ENCODE measurements at regions not wholly inside any gene's neighbourhood (a gene's known extent, or its start where the extent isn't known, plus 50 kb on each side); places are given as distances from the start of the nearest gene placed in this dataset.

DNA sequence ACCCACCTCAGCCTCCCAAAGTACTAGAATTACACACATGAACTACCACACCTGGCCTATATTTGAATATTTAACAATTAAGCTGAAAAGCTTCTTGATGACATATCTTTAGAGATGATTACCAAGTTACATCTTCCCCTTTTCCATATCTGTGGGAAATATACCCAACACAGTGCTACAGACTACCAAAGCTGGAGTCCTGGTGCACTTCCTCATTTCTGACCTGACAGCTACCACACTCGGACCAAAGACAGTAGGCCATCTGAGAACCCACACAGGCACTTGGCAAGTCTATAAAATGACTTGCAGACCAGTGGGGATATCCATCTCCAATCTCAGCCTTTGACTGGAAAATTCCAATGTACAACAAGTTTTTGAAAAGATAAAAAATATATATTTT is 270.4 kb upstream of the KLF14 start:
- TF ChIP-seq GABPB1 (CRISPR knock-in tag; IDR thresholded peaks at IDR 0.05): no peak
- TF ChIP-seq, protein P1, sequence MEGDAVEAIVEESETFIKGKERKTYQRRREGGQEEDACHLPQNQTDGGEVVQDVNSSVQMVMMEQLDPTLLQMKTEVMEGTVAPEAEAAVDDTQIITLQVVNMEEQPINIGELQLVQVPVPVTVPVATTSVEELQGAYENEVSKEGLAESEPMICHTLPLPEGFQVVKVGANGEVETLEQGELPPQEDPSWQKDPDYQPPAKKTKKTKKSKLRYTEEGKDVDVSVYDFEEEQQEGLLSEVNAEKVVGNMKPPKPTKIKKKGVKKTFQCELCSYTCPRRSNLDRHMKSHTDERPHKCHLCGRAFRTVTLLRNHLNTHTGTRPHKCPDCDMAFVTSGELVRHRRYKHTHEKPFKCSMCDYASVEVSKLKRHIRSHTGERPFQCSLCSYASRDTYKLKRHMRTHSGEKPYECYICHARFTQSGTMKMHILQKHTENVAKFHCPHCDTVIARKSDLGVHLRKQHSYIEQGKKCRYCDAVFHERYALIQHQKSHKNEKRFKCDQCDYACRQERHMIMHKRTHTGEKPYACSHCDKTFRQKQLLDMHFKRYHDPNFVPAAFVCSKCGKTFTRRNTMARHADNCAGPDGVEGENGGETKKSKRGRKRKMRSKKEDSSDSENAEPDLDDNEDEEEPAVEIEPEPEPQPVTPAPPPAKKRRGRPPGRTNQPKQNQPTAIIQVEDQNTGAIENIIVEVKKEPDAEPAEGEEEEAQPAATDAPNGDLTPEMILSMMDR (IDR thresholded peaks at IDR 0.05): no peak
- TF ChIP-seq, protein P2, sequence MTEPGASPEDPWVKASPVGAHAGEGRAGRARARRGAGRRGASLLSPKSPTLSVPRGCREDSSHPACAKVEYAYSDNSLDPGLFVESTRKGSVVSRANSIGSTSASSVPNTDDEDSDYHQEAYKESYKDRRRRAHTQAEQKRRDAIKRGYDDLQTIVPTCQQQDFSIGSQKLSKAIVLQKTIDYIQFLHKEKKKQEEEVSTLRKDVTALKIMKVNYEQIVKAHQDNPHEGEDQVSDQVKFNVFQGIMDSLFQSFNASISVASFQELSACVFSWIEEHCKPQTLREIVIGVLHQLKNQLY (CRISPR knock-in tag; IDR thresholded peaks at IDR 0.05): no peak
- TF ChIP-seq PRRX2 (CRISPR knock-in tag; IDR thresholded peaks at IDR 0.05): no peak
- TF ChIP-seq, protein P3, sequence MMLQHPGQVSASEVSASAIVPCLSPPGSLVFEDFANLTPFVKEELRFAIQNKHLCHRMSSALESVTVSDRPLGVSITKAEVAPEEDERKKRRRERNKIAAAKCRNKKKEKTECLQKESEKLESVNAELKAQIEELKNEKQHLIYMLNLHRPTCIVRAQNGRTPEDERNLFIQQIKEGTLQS (CRISPR knock-in tag; conservative IDR thresholded peaks at IDR 0.05): no peak
- TF ChIP-seq, protein P4, sequence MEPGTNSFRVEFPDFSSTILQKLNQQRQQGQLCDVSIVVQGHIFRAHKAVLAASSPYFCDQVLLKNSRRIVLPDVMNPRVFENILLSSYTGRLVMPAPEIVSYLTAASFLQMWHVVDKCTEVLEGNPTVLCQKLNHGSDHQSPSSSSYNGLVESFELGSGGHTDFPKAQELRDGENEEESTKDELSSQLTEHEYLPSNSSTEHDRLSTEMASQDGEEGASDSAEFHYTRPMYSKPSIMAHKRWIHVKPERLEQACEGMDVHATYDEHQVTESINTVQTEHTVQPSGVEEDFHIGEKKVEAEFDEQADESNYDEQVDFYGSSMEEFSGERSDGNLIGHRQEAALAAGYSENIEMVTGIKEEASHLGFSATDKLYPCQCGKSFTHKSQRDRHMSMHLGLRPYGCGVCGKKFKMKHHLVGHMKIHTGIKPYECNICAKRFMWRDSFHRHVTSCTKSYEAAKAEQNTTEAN (CRISPR knock-in tag; IDR thresholded peaks at IDR 0.05): no peak
- TF ChIP-seq ESRRA (CRISPR knock-in tag; IDR thresholded peaks at IDR 0.05; ENCODE audit: borderline replicate concordance): no peak

Measured in WTC11 (cell line).